Motor neuron (in vitro differentiated cells): ENCODE measurements at regions not wholly inside any gene's neighbourhood (a gene's known extent, or its start where the extent isn't known, plus 50 kb on each side); places are given as distances from the start of the nearest gene placed in this dataset.

Experiments
- ATAC-seq, 8 experiments: fragments of 200-7000 bp; cut with Tn5 transposase; replicated peaks in 6 of 8; 2 replicates each; pipeline ENCODE4 v1.8.0; 2021; ENCODE audit warnings: mild to moderate bottlenecking in 8 of 8, moderate library complexity in 8 of 8
- H3K27ac ChIP-seq, 2 donors: fragments of 250-450 bp; sonication (Bioruptor Pico); 2 replicates each; pipeline ENCODE4 v1.9.0; 2021; ENCODE audit warnings: antibody characterized with exemption in 2 of 2, mild to moderate bottlenecking in 2 of 2, moderate library complexity in 1 of 2
- H3K4me1 ChIP-seq, 2 donors: fragments of 250-450 bp; sonication (Bioruptor Pico); replicated peaks in 1 of 2; 2 replicates each; pipeline ENCODE4 v1.6.1; 2021; ENCODE audit warnings: antibody characterized with exemption in 2 of 2, mild to moderate bottlenecking in 2 of 2, moderate library complexity in 1 of 2
- H3K4me3 ChIP-seq, 5 donors: fragments of 250-450 bp; sonication (Bioruptor Pico); 2 replicates each; pipeline ENCODE4 v1.9.0; 2021; ENCODE audit warnings: antibody characterized with exemption in 5 of 5, mild to moderate bottlenecking in 5 of 5, moderate library complexity in 4 of 5
- WGBS, 10 experiments: fragments of 450-650 bp; shearing (Covaris generic); methylation state at CpG; one replicate each; pipeline ENCODE4 v1.0.0; 2022; 5-methylcytosine and 5-hydroxymethylcytosine counted together
- in situ Hi-C, 9 experiments: fragments of 400-800 bp; cut with MboI; loops; one replicate each; pipeline ENCODE4 v1.15.0; 2021; ENCODE audit warnings: low sequenced_read_pairs in 9 of 9, low pct_unique_long_range_greater_than_20kb in 2 of 9; ENCODE audit not compliant: unreplicated experiment in 9 of 9

DNA sequence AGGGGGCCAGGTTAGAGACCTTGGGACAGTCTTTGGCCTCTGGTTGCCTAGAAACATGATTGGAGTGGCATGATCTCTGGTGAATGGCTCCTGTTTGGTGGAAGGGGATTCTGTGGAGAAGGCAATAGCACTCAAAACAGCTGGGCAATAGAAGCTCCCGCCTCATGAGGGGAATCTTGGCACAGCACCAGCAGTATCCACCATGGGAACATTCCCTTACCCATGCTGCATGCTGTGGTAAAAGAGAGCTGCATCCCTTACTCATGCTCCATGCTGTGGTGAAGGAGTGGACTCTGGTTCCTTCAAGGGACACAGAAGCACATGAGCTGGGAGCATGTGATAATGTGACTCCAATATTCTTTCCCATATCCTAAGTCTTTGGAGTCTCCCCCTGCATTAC, 160.6 kb downstream of the PJA2 start:
- no peak overlapping the region for H3K4me3 ChIP-seq
- no peak for ATAC-seq
- WGBS, 10 experiments: 13 to 100% (median 100%) methylated on average over 1 of the region's 1 CpG; no CpG with 5 or more reads in 7 of the 10 experiments
- H3K27ac ChIP-seq: no peak overlapping the region
- in situ Hi-C loops: no loop called here
- peaks cover 7 to 12% of the 10 kb centered on the region in 2 donors for H3K4me1 ChIP-seq

DNA sequence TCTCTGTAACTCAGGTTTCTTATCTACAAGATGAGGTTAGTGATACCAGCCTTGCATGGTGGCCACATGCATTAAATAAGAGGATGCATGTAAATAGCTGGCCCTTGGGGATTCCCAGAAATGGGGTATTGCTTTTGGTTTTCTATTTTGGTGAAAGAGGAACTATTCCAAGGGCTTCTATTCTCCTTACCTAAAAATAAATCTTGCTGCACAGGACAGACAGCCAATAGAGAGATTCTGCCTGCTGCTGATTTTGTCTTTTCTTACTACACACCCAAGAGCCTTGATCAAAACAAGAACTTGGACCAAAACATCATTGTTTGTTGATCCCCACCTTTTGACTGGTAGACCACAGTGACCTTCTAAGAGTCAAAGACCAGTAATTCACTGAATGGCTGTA, 161.8 kb downstream of the PJA2 start:
- Histone ChIP-seq H3K4me1 (peaks cover 7 to 12% of the 10 kb centered on the region in 2 donors), H3K27ac (no peak overlapping the region), H3K4me3 (no peak overlapping the region)
- ATAC-seq: no peak
- in situ Hi-C loops: no loop called here

DNA sequence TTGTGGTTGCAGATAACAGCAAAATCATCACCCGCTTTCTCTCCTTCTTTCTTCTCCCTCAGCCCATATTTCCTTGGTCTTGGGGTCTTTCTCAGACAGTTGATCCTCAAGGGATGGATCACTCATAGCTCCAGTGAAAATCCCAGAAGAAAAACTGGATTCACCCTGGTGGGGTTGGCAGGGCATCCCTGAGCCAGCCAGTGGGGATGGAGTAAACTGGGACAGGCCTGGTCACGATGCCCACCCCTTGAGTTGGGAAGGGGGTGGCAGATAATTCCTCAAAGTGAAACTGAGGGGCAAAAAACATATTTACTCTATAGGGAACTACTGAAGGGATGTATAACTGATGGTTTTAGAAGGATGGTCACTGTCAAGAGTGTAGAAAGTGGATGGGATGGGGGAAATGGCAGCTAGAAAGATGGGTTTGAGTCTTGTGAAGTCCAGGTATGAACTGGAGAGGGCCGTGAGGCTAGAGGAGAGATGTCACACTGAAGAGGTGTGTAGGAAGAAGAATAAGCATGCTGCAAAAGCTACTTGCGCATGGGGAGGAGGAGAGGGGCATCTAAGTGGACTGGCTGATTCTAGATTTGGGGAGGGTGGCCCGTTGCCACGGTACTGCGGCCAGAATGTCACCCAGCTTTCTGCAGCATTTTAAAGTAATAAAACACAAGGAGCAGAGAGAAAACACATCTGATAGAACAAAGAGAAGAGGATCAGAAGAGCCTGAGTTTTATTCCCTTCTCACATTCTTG, 162.8 kb downstream of the PJA2 start:
- Histone ChIP-seq H3K4me1 (peaks cover 7 to 12% of the 10 kb centered on the region in 2 donors), H3K27ac (no peak overlapping the region), H3K4me3 (no peak overlapping the region)
- no peak for ATAC-seq
- 20 to 96% (median 80%) methylated on average over 2 to 6 of the region's 7 CpGs; no CpG with 5 or more reads in 1 of the 10 experiments for WGBS, 10 experiments
- in situ Hi-C loops: no loop called here
